Lung (tissue), 11 donors: ENCODE measurements at regions not wholly inside any gene's neighbourhood (a gene's known extent, or its start where the extent isn't known, plus 50 kb on each side); places are given as distances from the start of the nearest gene placed in this dataset.
A peak's percentile ranks its signal among the peaks of the same experiment; 100 is the strongest.

Experiments
- ATAC-seq: fragments of 200-7000 bp; cut with Tn5 transposase; one replicate; pipeline ENCODE4 v1.9.1; 2020; ENCODE audit warnings: moderate number of reproducible peaks; ENCODE audit not compliant: insufficient read depth, low FRiP score
- DNase-seq, 3 donors: peaks; one replicate each; pipeline ENCODE4 v3.0.0-alpha.2; 2013 to 2017
- H3K27ac ChIP-seq, 2 donors: one replicate each; pipeline ENCODE4 v1.5.1; 2013; ENCODE audit warnings: mild to moderate bottlenecking in 2 of 2, moderate library complexity in 2 of 2, control low read depth in 1 of 2, inconsistent platforms in 1 of 2, low read depth in 1 of 2, low read length in 1 of 2
- H3K27me3 ChIP-seq, 3 donors: one replicate each; pipeline ENCODE4 v1.5.1; 2013; ENCODE audit warnings: low read length in 2 of 3; ENCODE audit not compliant: control insufficient read depth in 3 of 3, insufficient read depth in 3 of 3
- H3K36me3 ChIP-seq, 4 donors: one replicate each; pipeline ENCODE4 v1.5.1; 2013; ENCODE audit warnings: low read length in 4 of 4, mild to moderate bottlenecking in 1 of 4, moderate library complexity in 1 of 4; ENCODE audit not compliant: control insufficient read depth in 4 of 4, insufficient read depth in 4 of 4
- H3K4me1 ChIP-seq, 5 donors: one replicate each; pipeline ENCODE4 v1.5.1; 2013; ENCODE audit warnings: low read length in 5 of 5, mild to moderate bottlenecking in 2 of 5, moderate library complexity in 1 of 5; ENCODE audit not compliant: control insufficient read depth in 5 of 5, insufficient read depth in 5 of 5
- H3K4me3 ChIP-seq: one replicate; pipeline ENCODE4 v1.5.1; 2013; ENCODE audit warnings: mild to moderate bottlenecking, control low read depth, moderate library complexity
- H3K9ac ChIP-seq, 2 donors: one replicate each; pipeline ENCODE4 v1.5.1; 2013; ENCODE audit warnings: low read length in 2 of 2, control low read depth in 1 of 2; ENCODE audit not compliant: insufficient read depth in 1 of 2
- H3K9me3 ChIP-seq, 4 donors: one replicate each; pipeline ENCODE4 v1.5.1; 2013; ENCODE audit warnings: low read length in 3 of 4, mild to moderate bottlenecking in 1 of 4, moderate library complexity in 1 of 4; ENCODE audit not compliant: control insufficient read depth in 4 of 4, insufficient read depth in 3 of 4
- CTCF ChIP-seq: IDR thresholded peaks from 2 replicates; pipeline ENCODE4 v1.5.1; 2012; ENCODE audit warnings: mild to moderate bottlenecking; ENCODE audit errors: control extremely low read depth, extremely low read depth
- WGBS, 2 donors: extraction: QIAGEN DNeasy Blood & Tissue Kit; methylation state at CpG; one replicate each; pipeline ENCODE4 v1.1.7; 2013; 5-methylcytosine and 5-hydroxymethylcytosine counted together
- donor health status: control.
- donor health status: control.
- donor health status: Bipolar disorder and iron deficiency.
- donor health status: healthy.
- donor health status: DM: yes; HTN: yes; CAD: no.

- H3K4me1 ChIP-seq, result no peaks in the 10 kb centered on the region
- H3K36me3 ChIP-seq, result no peaks in the 10 kb centered on the region
- no peak for TF ChIP-seq CTCF
- ATAC-seq, result no peak
- no peak overlapping the region for H3K4me3 ChIP-seq
- no peak overlapping the region for H3K27ac ChIP-seq
- no peaks in the 10 kb centered on the region for H3K27me3 ChIP-seq
- DNase-seq, result no peak
- H3K9me3 ChIP-seq, result no peaks in the 10 kb centered on the region
- 24 to 25% methylated on average over 5 of the region's 5 CpGs for WGBS, 2 donors
- no peak overlapping the region for H3K9ac ChIP-seq
Observed at GRCh38 chr14:56953884-56954283, 143.6 kb upstream of the OTX2 start.

GRCh38 chr14:56952766-56953473 is 142.6 kb upstream of the OTX2 start:
- Histone ChIP-seq H3K36me3 (no peaks in the 10 kb centered on the region), H3K4me1 (no peaks in the 10 kb centered on the region), H3K9ac (no peak overlapping the region), H3K27me3 (no peaks in the 10 kb centered on the region), H3K27ac (no peak overlapping the region), H3K9me3 (no peaks in the 10 kb centered on the region), H3K4me3 (no peak overlapping the region)
- WGBS, 2 donors, result 84 to 90% methylated on average over 3 of the region's 3 CpGs
- no peak for TF ChIP-seq CTCF
- DNase-seq, result no peak
- no peak for ATAC-seq

- Histone ChIP-seq H3K4me3 (no peak overlapping the region), H3K27me3 (no peaks in the 10 kb centered on the region), H3K36me3 (no peaks in the 10 kb centered on the region), H3K27ac (no peak overlapping the region), H3K4me1 (no peaks in the 10 kb centered on the region), H3K9me3 (no peaks in the 10 kb centered on the region), H3K9ac (no peak overlapping the region)
- no peak for TF ChIP-seq CTCF
- ATAC-seq (no peak), DNase-seq (peak in 2 of 3 donors; percentile 8 to 60)
- 29 to 50% methylated on average over 2 of the region's 2 CpGs for WGBS, 2 donors
Observed at GRCh38 chr14:56949828-56950227, 139.5 kb upstream of the OTX2 start.

GRCh38 chr14:56945291-56945690 is 135.0 kb upstream of the OTX2 start:
- no peaks in the 10 kb centered on the region for H3K36me3 ChIP-seq
- H3K9me3 ChIP-seq, result no peaks in the 10 kb centered on the region
- no peaks in the 10 kb centered on the region for H3K4me1 ChIP-seq
- no peak overlapping the region for H3K9ac ChIP-seq
- no peak overlapping the region for H3K27ac ChIP-seq
- WGBS, 2 donors, result 49 to 61% methylated on average over 2 of the region's 2 CpGs
- no peak overlapping the region for H3K4me3 ChIP-seq
- DNase-seq, result no peak
- ATAC-seq, result no peak
- TF ChIP-seq CTCF, result no peak
- no peaks in the 10 kb centered on the region for H3K27me3 ChIP-seq
